GM10266 (cell line): ENCODE measurements at regions not wholly inside any gene's neighbourhood (a gene's known extent, or its start where the extent isn't known, plus 50 kb on each side); places are given as distances from the start of the nearest gene placed in this dataset.
"Not testable (repeated sequence)": the region's sequence is repeated elsewhere in the genome, so short reads cannot be mapped to it uniquely, and the experiment has no call there.

Experiments
- DNase-seq: peaks from one replicate; pipeline ENCODE4 v3.0.0; 2012; ENCODE audit errors: extremely low spot score
- CTCF ChIP-seq: IDR thresholded peaks from 2 replicates; pipeline ENCODE4 v1.5.1; 2012; ENCODE audit warnings: mild to moderate bottlenecking, low read depth; ENCODE audit not compliant: control insufficient read depth, insufficient read depth; ENCODE audit errors: missing control alignments

GRCh38 chr15:59779110-59779509 lies 90.0 kb upstream of the BNIP2 start:
- TF ChIP-seq CTCF = no peak
- DNase-seq = no peak

- no peak for DNase-seq
- TF ChIP-seq CTCF = no peak
These were observed 75.7 kb upstream of the BNIP2 start for GRCh38 chr15:59764775-59765174.

- no peak for DNase-seq
- no peak for TF ChIP-seq CTCF
These were observed 73.4 kb upstream of the BNIP2 start for GRCh38 chr15:59762558-59762957.

- DNase-seq = not testable (repeated sequence)
These were observed 71.1 kb upstream of the BNIP2 start for GRCh38 chr15:59760256-59760655.

GRCh38 chr15:59751552-59752413 lies 62.7 kb upstream of the BNIP2 start:
- no peak for TF ChIP-seq CTCF
- no peak for DNase-seq

- TF ChIP-seq CTCF = no peak
- DNase-seq = no peak
These were observed 57.7 kb upstream of the BNIP2 start for GRCh38 chr15:59746777-59747176.

GRCh38 chr15:59741274-59741906 lies 52.3 kb upstream of the BNIP2 start:
- DNase-seq = no peak
- peak; percentile 39 for TF ChIP-seq CTCF
